GM18502 (cell line): ENCODE measurements at regions not wholly inside any gene's neighbourhood (a gene's known extent, or its start where the extent isn't known, plus 50 kb on each side); places are given as distances from the start of the nearest gene placed in this dataset.
A peak's percentile ranks its signal among the peaks of the same experiment; 100 is the strongest.

Experiments
- ATAC-seq: cut with Tn5 transposase; IDR thresholded peaks from one replicate; pipeline ENCODE4 v1.9.1; 2021; ENCODE audit warnings: mild to moderate bottlenecking; ENCODE audit not compliant: unreplicated experiment, poor library complexity

DNA sequence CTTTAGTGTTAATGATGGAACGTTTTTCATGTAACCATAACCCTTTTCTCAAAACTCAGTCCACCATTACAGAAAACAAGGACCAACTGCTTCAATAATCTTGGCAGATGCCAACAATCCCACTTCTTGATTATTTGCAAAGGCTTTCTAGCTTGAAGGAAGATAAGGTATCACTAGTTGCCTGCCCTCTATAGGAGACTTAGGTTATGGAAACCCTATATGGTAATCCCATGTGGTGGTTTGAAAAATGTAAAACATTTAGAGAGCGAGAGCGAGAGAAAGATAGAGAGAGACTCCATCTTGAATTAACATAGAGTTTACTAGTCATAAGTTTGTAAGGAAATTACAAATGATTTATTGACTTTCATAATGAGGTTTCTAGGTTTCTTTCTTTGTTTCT is 1627.5 kb upstream of the TENM3 start:
- no peak for ATAC-seq

- no peak for ATAC-seq
These were observed 1626.0 kb upstream of the TENM3 start for GRCh38 chr4:180617196-180617595.

DNA sequence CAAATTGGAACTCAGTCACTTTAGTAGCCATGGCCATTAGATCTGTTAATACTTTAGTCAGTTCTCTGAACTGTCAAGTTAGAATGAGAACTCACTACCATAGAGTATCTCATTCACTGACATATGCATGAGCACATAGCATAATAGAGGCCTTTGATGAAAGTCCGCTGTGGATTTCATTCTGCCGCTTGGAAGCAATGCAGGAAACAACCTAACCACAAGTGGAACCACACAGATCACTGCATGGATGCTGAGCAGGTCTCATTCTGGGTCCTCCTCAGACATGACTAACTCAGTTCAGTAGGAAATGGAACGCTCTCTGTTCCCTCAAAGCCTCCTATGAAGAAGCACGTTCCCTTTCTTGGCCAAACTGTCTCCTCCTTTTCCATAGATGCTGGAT is 1624.8 kb upstream of the TENM3 start:
- ATAC-seq, result no peak

GRCh38 chr4:180619440-180619839 is 1623.8 kb upstream of the TENM3 start:
- no peak for ATAC-seq

- no peak for ATAC-seq
These were observed 1620.9 kb upstream of the TENM3 start for GRCh38 chr4:180622254-180622653.

GRCh38 chr4:180625653-180626052 is 1617.5 kb upstream of the TENM3 start:
- ATAC-seq, result no peak

GRCh38 chr4:180630012-180630665 is 1613.1 kb upstream of the TENM3 start:
- no peak for ATAC-seq

DNA sequence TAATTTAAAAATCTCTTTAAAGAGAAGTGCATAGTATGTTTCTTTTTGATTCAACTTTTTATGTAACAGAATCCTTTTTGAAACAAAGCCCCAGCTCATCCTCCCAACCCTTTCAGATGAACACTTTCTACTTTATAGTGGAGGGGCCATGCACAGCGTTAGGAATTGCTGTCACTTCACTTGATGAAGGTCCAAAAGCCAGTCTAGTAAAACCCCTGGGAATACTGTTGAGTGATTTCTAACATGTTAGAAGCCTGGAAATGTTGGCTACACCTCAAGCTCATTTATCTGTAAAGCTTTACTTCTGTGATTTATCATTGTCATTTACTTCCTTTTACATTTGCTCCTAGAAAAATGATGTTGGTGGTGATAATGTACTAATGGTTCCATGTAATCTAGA is 1608.9 kb upstream of the TENM3 start:
- ATAC-seq, result no peak

GRCh38 chr4:180635281-180635680 is 1607.9 kb upstream of the TENM3 start:
- no peak for ATAC-seq

DNA sequence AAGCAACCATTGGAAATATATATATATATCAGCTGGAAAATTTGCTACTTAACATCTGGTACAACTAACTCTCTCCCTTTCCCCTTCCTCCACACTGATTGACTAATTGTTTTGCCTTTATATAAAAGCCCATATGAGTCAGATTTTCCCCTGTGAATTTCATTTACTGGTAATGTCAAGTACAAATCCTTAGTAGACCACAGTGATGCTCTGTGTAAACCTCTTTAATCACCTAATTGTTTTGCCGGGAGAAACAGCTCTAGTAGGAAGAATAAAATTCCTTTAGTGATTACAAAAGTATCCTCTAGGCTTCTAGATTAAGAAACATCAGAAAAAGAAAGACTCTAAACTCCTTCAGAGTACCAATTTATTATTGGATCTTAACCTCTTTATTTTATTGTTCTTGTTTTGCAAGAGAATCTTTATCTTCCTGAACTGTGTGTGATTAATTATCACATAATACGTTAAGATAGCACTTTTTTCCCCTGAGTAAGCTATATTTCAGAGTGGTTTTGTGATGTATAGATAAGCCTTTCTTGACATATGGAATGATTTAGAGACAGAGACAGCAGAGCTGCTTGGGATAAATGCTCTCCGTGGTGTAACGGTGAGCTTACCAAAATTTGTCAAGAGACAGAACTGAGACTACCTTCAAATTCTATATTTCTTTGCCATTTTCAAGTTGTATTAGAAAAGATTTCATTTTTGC is 1606.4 kb upstream of the TENM3 start:
- ATAC-seq, result no peak

GRCh38 chr4:180637616-180638015 is 1605.6 kb upstream of the TENM3 start:
- ATAC-seq, result no peak

- ATAC-seq, result no peak
These were observed 1603.0 kb upstream of the TENM3 start for GRCh38 chr4:180640193-180640592.

GRCh38 chr4:180641495-180641894 is 1601.7 kb upstream of the TENM3 start:
- ATAC-seq, result no peak

DNA sequence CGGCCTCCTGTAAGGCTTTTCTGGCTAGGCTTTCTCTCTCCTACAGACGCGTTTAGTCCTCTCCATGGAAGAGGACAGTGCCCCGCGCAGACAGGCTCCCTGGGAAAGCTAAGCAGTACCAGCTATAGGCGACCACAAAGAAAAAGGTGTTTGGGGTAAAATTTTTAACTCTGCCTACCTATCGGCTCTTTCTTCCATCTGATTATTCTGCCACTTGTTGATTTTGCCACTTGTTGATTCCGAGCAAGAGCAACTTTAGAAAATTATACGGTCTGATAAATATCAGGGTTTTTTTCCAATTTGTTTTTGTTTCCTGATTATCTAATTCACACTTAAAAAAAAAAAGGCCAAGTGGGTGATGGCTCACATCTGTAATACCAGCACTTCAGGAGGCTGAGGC is 1600.5 kb upstream of the TENM3 start:
- no peak for ATAC-seq

- ATAC-seq, result peak; percentile 69
These were observed 1592.9 kb upstream of the TENM3 start for GRCh38 chr4:180650273-180650672.

GRCh38 chr4:180652533-180652932 is 1590.7 kb upstream of the TENM3 start:
- no peak for ATAC-seq

- ATAC-seq, result no peak
These were observed 1587.3 kb upstream of the TENM3 start for GRCh38 chr4:180655886-180656285.

- no peak for ATAC-seq
These were observed 1585.3 kb upstream of the TENM3 start for GRCh38 chr4:180657881-180658280.

GRCh38 chr4:180664766-180665368 is 1578.3 kb upstream of the TENM3 start:
- ATAC-seq, result peak; percentile 92

- no peak for ATAC-seq
These were observed 1577.7 kb upstream of the TENM3 start for GRCh38 chr4:180665481-180665880.

DNA sequence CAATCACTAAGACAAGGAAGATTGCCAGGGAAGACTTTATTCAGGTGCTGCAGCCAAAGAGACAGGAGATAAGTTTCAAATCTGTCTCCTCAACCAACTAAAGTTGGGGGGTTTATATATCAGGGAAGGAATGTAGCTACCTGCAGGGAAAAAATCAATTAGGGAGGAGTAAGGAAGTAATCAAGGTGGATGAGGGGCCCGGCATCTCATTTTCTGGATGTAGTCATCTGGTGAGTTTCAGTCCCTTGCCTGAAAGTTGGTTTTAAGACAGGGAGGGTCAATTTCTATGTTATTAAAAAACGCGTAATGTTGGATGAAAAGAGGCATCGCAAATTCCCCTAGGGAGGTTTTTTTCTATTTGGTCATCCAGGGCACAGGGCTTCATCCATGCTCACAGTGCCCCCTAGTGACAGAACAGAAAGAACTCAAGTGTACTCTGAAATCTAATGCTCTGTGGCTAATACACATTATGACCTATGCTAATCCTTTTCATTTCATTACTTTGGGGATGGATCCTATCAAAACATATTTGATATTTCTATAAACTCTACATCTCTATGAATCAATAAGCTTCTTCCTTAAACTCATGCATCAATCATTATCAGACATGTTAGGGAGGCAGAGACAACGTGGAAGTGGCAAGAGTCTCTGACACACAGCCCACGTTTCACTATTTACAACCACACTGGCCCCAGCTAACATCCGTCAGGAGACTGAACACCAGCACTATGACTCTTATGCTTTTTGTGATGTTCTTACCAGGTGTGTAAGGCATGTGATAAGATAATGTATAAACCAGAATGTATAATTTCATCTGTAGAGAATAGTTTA is 1577.0 kb upstream of the TENM3 start:
- peak; percentile 91 for ATAC-seq
